HG03469 (cell line): ENCODE measurements at regions not wholly inside any gene's neighbourhood (a gene's known extent, or its start where the extent isn't known, plus 50 kb on each side); places are given as distances from the start of the nearest gene placed in this dataset.

Source experiments
- ATAC-seq: cut with Tn5 transposase; IDR thresholded peaks from one replicate; pipeline ENCODE4 v1.9.1; 2021; ENCODE audit warnings: mild to moderate bottlenecking, moderate library complexity, moderate number of reproducible peaks; ENCODE audit not compliant: unreplicated experiment

DNA sequence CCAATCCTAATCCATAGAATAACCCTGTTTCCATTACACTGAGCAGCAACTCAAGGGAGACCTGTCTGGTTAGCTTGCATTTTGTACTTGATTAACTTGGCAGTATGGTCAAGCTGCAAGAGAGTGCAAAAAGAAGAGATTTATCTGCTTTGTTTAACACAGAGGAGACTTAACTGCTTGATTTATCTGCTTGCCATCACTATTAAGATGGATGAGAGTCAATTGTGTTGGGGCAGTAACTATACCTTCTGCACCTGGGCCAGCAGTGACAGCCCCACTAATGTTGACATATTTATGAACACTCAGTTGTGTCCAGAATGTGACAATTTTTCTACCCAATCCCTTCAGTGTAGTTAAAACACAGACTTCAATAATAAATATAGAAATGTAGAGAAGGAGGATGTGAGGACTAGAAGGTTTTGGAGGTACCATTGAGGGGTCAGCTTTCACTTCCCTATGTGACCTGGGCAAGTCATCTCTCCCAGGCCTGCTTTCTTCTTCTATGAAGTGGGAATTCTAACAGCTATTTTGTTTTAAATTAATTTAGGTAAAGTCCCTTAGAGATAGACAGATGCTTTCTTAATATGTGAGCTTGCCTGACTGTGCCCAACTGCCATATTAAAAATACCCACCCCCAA, 159.1 kb upstream of the KCNK2 start:
- no peak for ATAC-seq

- ATAC-seq = no peak
Measured at GRCh38 chr1:214927796-214928195, 154.7 kb upstream of the KCNK2 start.

DNA sequence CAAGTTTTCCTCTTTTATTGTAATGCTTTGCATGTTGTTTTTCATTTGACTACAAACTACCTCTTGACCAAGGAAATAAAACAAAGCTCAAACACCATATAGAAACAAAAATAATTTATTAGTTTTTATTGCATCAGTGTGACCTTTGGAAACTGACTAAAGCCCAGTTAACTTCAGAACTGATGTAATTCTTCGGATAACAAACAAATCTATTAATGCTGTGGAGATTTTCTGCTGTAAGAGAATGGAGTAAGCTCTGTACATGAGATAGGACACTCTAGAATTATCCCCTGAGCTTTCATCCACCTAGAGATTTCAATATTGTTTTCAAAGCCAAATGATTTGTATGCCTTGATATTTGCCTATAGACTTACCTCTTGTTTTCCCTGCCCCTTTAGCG, 154.0 kb upstream of the KCNK2 start:
- ATAC-seq = no peak

DNA sequence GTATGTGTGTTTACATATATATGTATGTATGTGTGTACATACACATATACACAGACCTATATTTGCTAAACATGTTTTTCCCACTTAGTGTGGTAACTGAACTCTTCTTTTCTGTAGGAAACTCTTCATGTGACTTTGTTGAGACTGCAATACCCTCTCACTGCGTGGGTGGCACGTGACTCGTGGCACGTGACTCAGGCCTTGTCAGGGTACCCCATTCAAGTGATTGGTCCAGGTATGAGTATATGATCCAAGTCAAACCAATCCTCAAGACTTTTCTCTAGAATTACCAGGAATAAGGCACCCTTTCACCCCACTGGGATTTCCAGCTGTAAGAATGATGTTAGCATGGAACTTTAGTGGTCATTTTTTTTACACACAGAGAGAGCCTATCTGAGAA, 149.2 kb upstream of the KCNK2 start:
- no peak for ATAC-seq

DNA sequence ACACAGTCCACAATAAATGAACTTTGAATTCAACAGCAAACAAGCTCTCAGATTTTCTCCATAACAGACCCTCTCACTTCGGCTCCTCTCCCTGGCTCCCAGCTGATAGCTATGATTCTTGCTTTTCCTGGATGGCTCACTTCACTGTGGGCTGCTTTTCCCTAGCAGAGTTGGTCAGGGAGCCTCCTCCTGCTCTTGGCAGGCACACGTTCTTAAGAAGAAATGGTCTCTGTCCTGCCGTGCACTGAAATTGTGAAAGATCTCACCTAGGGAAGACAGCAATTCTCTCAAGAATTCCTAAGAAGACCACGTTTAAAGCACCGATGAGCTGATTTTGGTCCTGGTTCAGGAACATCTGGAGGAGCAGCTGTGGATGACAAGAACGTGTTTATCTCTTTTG, 148.5 kb upstream of the KCNK2 start:
- ATAC-seq = no peak

DNA sequence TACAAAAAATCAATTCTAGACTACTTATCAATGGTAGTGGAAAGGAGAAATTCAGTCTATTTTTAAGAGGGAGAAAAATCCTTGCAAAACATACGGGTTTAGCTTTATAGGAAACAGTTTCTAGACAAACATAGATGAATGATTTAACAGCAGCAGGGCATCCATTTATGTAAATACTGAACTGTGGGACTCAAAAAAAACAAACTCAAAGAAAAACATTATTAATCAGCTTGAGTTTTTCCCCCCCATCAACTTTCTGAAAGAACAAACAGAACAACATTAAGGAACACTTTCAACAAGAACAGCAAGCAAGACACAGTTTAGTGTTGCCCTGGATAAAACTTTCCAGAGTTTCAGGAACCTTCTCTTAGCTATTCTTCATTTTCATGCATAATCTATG, 147.3 kb upstream of the KCNK2 start:
- no peak for ATAC-seq

DNA sequence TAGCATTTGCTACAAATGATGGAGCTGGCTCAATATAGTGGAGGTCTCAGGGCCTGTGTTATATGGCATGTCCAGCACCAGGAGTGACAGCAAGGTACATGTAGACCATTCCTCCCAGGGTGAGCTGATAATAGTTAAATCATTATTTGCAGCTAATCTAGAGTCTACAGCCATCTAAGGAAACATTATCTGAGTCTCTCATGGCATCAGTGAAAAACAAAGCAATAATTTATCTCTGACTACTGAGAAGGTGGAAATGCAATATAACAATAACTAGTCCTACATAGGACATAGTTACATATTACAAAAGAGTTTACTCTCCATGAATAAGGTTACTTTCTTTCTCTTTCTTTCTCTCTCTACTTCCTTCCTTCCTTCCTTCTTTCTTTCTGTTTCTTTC, 143.4 kb upstream of the KCNK2 start:
- no peak for ATAC-seq

- no peak for ATAC-seq
Measured at GRCh38 chr1:214941061-214941460, 141.5 kb upstream of the KCNK2 start.

DNA sequence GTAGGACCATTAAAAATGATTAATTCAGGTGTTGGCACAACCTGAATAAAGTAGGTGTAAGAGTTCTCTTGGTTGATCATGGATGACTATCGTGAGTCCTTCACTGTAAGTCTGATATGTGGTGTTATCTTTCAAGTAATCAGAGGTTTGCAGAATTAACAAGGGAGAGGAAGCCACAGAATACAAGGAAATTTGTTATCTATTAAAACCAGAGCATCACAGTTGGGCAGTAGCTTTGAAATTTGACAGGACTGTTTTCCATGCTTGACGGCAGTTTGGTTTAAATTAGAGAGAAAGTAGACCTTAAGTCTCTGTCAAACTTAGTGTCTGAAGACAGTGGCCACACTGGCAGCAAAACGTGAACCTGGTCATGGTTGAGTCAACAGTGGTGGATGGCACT, 139.5 kb upstream of the KCNK2 start:
- no peak for ATAC-seq

GRCh38 chr1:214946615-214947014, 135.9 kb upstream of the KCNK2 start:
- ATAC-seq = no peak

- ATAC-seq = no peak
Measured at GRCh38 chr1:214952648-214953047, 129.9 kb upstream of the KCNK2 start.

DNA sequence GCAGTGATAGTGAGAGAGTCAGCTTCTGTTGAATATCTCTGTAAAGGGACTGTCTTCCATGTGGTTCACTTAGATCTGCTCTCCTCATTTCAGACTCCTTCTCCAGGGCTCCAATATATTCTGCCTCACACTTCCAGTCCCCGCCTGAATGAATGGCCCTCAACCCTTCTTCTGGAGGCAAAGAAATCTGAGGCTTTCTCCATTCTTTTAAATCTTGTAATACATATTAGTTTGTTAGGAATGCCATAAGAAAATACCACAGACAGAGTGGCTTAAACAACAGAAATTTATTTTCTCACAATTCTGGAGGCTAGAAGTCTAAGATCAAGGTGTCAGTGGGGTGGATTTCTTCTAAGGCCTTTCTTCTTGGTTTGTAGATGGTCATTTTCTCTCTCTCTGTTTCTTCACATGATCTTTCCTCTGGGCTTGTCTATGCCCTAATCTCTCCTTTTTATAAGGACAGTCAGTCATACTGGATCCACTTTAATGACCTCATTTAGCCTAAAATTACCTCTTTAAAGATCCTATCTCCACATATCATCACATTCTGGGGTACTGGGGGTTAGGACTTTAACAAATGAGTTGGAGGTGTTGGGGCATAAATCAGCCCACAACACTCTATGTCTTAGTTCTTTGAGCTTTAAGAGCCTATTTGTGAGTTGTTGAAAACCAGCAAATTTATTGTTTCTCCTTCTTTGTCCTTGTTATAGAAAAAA, 128.5 kb upstream of the KCNK2 start:
- ATAC-seq = no peak

DNA sequence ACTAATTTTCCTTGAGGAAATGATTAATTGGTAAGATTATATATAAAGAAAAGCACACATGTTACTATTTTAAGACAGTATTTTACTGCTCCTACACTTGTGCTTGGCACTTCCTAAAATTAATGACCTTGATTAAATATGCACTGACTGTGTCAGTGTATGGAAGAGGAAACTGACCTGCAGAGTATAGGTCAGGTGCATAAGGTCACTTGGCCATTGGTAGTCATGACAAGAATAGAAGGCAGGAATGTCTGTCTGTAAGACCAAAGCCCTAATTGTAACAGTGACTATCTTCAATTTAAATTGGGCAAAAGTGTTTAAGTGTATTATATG, 128.0 kb upstream of the KCNK2 start:
- no peak for ATAC-seq

DNA sequence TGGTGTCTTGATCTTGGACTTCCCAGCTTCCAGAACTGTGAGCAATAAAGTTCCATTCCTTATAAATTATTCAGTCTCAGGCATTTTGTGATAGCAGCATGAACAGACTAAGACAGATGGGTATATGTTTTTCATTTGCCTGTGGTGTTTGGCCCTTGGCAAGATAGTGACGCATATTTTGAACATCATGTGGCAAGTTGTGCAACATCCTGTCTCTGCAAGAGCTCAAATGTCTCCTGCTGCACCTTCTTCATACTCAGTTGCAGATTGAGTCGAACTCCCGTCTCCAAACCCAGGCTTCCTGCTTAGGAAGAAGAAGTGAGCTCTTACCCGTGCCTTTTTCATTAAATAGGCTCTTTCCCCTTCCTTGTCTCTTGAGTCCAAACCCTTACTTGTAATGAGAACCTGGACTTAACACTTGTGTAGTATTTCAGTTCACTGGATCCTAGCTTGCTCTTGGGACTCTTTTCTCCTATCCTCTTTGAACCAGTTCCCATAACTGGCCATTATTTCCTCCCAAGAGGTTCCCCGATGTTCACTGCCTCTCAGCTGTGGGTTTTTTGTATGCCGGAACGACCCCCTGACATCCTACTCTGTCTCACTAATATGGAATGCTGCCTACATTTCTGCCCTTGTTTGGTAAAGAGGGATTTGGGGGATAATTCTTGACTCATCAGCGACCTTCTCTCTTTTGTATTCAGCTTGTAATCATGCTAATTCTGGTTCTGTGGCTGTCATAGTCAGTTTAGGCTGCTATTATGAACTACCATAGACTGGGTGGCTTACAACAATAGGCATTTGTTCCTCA, 125.0 kb upstream of the KCNK2 start:
- ATAC-seq = no peak

GRCh38 chr1:214958486-214958885, 124.1 kb upstream of the KCNK2 start:
- no peak for ATAC-seq

DNA sequence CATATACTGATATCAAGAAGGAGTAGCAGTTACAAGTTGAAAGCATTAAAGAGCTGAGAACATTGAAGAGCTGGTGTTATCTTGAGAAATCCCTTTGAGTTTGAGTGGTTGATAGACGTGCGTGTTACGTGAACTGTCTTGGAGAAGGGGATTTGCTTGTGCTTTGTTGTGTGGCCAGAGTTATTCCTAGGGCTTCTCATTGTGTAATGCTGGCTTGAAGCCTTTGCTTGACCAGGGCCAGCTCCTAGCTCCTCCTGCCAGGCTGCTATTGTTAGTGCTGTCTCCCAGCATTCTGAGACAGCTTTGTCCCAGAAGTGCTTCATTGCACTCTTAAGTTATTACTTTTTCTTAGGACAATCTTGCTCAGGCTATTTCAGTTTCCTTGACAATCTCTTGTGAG, 116.2 kb upstream of the KCNK2 start:
- ATAC-seq = no peak

- ATAC-seq = no peak
Measured at GRCh38 chr1:214967865-214968575, 114.5 kb upstream of the KCNK2 start.

DNA sequence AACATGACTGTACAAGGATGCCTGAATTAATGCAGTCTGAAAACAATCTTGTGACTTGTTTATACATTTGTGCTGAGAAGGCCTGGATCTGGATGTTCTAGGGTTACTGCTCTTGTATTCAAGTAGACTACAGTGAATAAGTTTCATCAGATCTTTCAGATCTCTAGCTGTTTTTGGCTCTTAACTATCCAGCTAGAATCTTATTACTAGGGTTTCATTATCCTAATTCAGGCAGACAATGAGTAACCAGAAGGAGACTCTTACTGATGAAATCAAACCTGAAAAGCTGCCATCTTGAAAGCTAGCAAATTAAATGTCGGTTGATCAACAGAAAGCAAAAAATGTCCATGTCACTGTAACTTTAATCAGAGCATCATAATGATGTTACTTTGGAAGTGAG, 112.5 kb upstream of the KCNK2 start:
- ATAC-seq = no peak

- ATAC-seq = no peak
Measured at GRCh38 chr1:214971071-214971470, 111.5 kb upstream of the KCNK2 start.

DNA sequence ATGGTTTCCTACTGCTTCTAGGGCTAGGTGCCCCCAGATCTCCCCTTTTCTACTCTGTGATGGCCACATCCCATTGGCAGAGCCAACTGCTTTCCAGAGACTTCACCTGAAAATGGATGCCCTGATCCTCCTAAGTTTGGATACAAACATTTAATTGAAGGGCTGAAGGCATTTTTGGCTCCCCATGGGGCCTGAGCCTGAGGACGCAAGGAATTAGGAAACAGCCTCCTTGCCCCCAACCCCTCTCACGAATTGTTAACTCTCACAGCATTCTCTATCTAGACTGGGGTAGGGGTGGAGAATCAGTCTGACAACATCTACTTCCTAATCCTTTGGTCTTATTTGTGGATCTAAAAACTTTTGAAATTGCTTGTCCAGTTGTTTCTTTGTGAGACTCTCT, 108.5 kb upstream of the KCNK2 start:
- no peak for ATAC-seq

- ATAC-seq = no peak
Measured at GRCh38 chr1:214976665-214977064, 105.9 kb upstream of the KCNK2 start.

GRCh38 chr1:214977110-214977509, 105.4 kb upstream of the KCNK2 start:
- no peak for ATAC-seq
